ENCODE measurements at regions not wholly inside any gene's neighbourhood (a gene's known extent, or its start where the extent isn't known, plus 50 kb on each side); places are given as distances from the start of the nearest gene placed in this dataset.

DNA sequence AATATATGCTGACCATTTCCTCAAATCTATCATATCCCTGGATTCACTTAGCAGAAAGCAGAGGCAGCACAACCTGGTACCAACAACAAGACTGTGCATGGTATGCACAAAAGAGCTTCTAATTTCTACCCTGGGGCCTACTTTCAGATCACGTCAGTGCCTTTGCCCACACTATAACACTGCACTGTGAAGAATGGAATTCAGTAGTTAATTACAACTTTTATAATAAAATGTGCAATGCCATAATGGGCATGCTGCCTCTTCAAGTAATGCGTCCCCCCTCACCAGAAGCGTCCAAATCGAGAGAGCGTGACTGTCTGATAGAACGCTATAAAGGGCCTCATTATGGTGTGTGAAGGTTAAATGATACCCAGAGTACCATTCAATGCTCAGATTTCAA is 328.1 kb upstream of the PKDCC start:
- TF ChIP-seq, protein P1, sequence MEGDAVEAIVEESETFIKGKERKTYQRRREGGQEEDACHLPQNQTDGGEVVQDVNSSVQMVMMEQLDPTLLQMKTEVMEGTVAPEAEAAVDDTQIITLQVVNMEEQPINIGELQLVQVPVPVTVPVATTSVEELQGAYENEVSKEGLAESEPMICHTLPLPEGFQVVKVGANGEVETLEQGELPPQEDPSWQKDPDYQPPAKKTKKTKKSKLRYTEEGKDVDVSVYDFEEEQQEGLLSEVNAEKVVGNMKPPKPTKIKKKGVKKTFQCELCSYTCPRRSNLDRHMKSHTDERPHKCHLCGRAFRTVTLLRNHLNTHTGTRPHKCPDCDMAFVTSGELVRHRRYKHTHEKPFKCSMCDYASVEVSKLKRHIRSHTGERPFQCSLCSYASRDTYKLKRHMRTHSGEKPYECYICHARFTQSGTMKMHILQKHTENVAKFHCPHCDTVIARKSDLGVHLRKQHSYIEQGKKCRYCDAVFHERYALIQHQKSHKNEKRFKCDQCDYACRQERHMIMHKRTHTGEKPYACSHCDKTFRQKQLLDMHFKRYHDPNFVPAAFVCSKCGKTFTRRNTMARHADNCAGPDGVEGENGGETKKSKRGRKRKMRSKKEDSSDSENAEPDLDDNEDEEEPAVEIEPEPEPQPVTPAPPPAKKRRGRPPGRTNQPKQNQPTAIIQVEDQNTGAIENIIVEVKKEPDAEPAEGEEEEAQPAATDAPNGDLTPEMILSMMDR (IDR thresholded peaks at IDR 0.05; ENCODE audit: borderline replicate concordance, control extremely low read depth, extremely low read depth, insufficient read depth, missing control alignments) = no peak
- DNase-seq (ENCODE audit: low spot score) = no peak
- in situ Hi-C loops (cut with MboI; ENCODE audit: low sequenced_read_pairs, unreplicated experiment) = no loop called here

DNA sequence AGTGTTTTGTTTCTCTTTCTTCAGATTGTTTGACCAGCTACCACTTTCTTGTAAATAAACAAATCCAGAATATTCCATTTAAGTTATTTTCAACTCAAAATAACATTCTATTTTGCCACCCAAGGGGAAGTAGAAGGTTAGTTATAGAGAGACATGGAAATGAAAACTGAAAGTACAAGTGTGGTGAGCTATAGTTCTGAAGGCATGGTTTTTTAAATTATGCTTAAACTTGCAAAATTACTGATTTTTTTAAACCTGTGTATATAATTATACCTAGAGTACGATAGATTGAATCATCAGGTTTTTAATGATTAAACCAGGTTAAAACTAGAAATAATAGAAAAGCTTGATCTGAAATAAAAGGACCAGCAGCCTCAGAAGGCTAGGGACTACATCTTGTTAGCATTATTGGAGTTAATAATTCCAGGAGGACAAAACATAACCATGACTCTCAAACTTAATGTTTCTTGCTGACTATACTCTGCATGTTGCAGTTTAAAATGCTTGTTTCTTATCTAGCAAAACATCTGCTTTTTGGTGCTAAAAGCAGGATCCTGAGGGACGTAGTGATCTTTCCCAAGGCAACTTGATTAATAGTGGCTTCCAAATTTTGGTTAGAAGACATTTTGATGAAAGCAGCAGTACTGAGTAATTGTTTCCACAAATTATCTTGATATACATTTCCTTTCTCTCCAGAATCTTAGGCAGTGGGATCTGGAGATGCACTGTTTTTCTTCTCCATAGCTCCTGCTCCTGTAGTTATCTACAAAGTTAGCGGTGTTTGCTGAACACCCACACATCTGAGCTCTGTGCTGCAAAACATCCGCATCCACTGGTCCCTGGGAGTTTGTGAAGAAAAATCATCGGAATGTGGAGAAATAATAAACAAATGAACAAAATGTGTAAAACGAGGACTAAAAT is 327.2 kb upstream of the PKDCC start:
- TF ChIP-seq, protein P1 (IDR thresholded peaks at IDR 0.05; ENCODE audit: borderline replicate concordance, control extremely low read depth, extremely low read depth, insufficient read depth, missing control alignments) = no peak
- no peak for DNase-seq (ENCODE audit: low spot score)
- in situ Hi-C loops (cut with MboI; ENCODE audit: low sequenced_read_pairs, unreplicated experiment) = no loop called here

DNA sequence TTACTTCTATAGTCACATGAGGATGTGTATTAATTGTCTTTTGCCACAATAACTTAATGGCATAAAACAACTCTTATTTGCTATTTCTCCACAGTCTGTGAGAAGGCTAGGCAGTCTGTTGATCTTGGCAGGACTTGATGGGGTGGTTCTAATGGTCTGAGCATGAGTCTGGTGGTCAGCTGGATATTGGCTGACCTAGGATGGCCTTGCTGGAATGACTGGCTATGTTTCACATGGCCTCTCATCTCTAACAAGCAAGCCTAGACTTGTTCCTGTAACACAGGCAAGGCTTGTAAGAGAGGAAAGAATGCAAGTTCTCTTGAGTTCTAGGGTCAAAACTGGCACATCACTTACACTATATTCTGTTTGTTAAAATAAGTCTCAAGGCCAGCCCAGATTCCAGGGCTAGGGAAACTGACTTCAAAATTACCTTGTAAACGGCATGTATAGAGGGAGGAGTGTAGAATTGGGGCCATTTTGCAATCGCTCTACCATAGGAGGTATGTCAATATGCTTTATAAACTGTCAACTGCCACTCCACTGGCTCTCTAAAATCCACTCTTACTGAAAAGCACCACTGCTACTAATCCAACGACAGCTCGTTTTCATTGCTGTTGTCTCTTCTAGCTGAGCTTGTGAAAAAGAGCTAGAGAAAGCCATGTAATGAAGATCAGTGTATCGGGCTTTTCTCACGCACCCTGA is 325.0 kb upstream of the PKDCC start:
- no peak for DNase-seq (ENCODE audit: low spot score)
- in situ Hi-C loops (cut with MboI; ENCODE audit: low sequenced_read_pairs, unreplicated experiment) = no loop called here
- TF ChIP-seq, protein P1 (IDR thresholded peaks at IDR 0.05; ENCODE audit: borderline replicate concordance, control extremely low read depth, extremely low read depth, insufficient read depth, missing control alignments) = no peak

DNA sequence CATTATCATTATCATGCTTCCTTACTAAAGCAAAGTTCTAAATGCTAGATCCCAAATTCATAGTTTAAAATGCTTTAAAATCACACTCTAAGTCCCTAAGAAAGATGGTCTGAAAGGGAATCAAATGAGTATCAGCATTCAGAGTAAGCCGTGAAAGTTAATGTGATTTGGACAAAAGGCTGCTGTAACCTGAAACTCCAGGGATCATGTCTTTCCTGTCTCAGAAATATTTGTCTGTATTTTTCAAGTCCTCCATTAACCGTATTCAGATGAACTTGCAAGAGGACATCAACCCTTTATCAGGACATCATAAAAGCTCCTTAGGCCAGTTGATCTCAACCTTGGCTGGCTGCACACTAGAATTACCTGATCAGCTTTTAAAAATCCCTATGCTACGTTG is 324.3 kb upstream of the PKDCC start:
- in situ Hi-C loops (cut with MboI; ENCODE audit: low sequenced_read_pairs, unreplicated experiment) = no loop called here
- TF ChIP-seq, protein P1 (IDR thresholded peaks at IDR 0.05; ENCODE audit: borderline replicate concordance, control extremely low read depth, extremely low read depth, insufficient read depth, missing control alignments) = no peak
- no peak for DNase-seq (ENCODE audit: low spot score)

DNA sequence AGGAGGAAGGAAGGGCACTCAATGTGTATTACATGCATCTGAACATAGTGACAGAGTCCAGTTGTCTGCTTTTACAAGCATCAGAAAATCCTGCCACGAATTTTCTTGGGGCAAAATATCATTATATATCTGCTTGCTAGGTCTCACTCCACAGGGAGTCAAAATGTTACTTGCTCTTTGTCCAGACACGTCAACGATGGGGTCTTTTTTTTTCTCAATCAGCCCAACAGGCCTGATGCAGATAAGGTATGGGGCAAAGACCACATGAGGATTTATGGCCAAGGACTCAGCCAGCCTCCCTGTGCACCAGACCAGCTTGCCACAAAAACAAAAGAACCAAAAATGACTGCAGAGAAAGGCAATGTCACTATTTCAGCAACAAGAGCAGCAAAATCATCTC is 323.4 kb upstream of the PKDCC start:
- no peak for DNase-seq (ENCODE audit: low spot score)
- in situ Hi-C loops (cut with MboI; ENCODE audit: low sequenced_read_pairs, unreplicated experiment) = no loop called here
- TF ChIP-seq, protein P1 (IDR thresholded peaks at IDR 0.05; ENCODE audit: borderline replicate concordance, control extremely low read depth, extremely low read depth, insufficient read depth, missing control alignments) = no peak

DNA sequence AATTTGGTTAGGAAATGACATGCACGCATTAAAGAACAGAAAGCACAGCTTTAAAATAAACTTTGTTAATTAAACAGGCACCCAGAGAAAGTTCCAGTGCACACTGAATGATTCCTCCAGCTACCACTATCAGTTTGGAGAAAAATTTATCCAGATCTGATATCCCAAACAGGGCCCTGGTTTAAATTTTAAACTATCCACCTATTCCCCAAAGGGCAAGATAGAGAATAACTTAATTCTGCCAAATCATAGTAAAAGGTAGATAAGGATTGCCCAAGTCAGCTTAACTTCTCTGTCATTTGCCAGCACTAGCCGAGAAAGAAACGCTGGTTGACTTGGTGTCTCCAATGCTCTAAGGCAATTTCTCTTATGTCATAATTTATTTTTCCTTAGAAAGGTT is 321.9 kb upstream of the PKDCC start:
- no peak for DNase-seq (ENCODE audit: low spot score)
- in situ Hi-C loops (cut with MboI; ENCODE audit: low sequenced_read_pairs, unreplicated experiment) = no loop called here
- TF ChIP-seq, protein P1 (IDR thresholded peaks at IDR 0.05; ENCODE audit: borderline replicate concordance, control extremely low read depth, extremely low read depth, insufficient read depth, missing control alignments) = no peak

Data from GM13976 (cell line).